SJSA1 (cell line): ENCODE measurements at regions not wholly inside any gene's neighbourhood (a gene's known extent, or its start where the extent isn't known, plus 50 kb on each side); places are given as distances from the start of the nearest gene placed in this dataset.

Source experiments
- DNase-seq, 2 experiments: peaks; one replicate each; pipeline ENCODE4 v3.0.0-alpha.2; 2015 to 2020; ENCODE audit warnings: low spot score in 2 of 2, low read depth in 1 of 2
- H3K27ac ChIP-seq: fragments of 250-450 bp; sonication (Bioruptor Pico); 2 replicates; pipeline ENCODE4 v1.5.1; 2020; ENCODE audit warnings: mild to moderate bottlenecking, moderate library complexity
- H3K27me3 ChIP-seq: fragments of 250-450 bp; sonication (Bioruptor Pico); replicated peaks from 2 replicates; pipeline ENCODE4 v1.5.1; 2020; ENCODE audit warnings: mild to moderate bottlenecking, moderate library complexity
- H3K36me3 ChIP-seq: fragments of 250-450 bp; sonication (Bioruptor Pico); 2 replicates; pipeline ENCODE4 v1.5.1; 2020; ENCODE audit warnings: mild to moderate bottlenecking
- H3K4me1 ChIP-seq: fragments of 250-450 bp; sonication (Bioruptor Pico); replicated peaks from 2 replicates; pipeline ENCODE4 v1.6.1; 2021; ENCODE audit warnings: mild to moderate bottlenecking
- H3K4me3 ChIP-seq: fragments of 250-450 bp; sonication (Bioruptor Pico); 2 replicates; pipeline ENCODE4 v1.5.1; 2020; ENCODE audit warnings: mild to moderate bottlenecking
- H3K9me3 ChIP-seq: fragments of 250-450 bp; sonication (Bioruptor Pico); replicated peaks from 2 replicates; pipeline ENCODE4 v1.5.1; 2020; ENCODE audit warnings: mild to moderate bottlenecking

DNA sequence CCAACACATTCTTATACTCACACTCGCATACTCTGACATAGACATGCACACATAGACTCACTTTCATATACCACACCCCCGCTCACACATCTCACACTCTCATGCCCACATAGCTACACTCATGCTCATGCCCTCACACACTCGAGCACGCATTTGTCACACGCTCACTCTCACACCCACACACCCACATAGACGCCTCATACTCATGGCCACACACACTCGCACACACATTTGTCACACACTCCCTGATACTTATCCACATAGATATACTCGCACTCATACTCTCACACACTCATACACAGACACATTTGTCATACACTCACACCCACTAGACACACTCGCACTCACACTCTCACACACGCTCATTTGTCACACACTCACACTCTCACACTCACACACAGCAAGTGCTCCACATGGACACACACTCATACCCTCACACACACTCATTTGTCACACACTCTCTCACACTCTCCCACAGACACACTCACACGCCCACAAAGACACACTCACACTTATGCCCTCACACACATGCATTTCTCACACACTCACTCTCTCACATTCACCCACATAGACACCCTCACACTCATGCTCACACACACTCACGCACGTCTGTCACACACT is 50.9 kb downstream of the TNP1 start:
- Histone ChIP-seq H3K4me3 (no peak overlapping the region), H3K27me3 (no peaks in the 10 kb centered on the region), H3K27ac (no peak overlapping the region), H3K4me1 (no peaks in the 10 kb centered on the region), H3K9me3 (no peaks in the 10 kb centered on the region), H3K36me3 (no peaks in the 10 kb centered on the region)
- DNase-seq: no peak

DNA sequence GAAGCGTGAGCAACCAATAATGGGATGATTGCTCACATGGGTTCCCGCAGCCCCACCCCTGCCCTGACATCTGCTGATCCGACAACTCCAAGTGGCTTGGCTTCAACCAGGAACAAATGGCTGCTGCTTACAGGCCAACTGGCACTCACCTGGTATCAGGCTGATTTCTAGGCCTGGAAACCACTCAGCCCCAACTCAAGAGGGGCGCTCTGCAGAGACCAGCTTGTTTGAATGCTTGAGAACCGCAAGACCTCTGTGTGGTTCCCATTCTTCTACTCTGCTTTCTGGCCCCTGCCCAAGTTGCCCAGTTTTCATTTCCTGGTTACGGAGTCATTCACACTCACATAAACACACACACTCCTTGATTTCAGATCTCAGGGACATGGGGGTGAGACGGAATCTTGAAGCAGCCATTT is 52.0 kb downstream of the TNP1 start:
- H3K9me3 ChIP-seq: no peaks in the 10 kb centered on the region
- DNase-seq: peak in 1 of 2 experiments; percentile 14
- no peak overlapping the region for H3K4me3 ChIP-seq
- no peaks in the 10 kb centered on the region for H3K36me3 ChIP-seq
- H3K27ac ChIP-seq: no peak overlapping the region
- H3K4me1 ChIP-seq: no peaks in the 10 kb centered on the region
- H3K27me3 ChIP-seq: no peaks in the 10 kb centered on the region

GRCh38 chr2:216804357-216805350 is 55.2 kb downstream of the TNP1 start:
- Histone ChIP-seq H3K4me3 (no peak overlapping the region), H3K4me1 (no peaks in the 10 kb centered on the region), H3K9me3 (no peaks in the 10 kb centered on the region), H3K27ac (no peak overlapping the region), H3K27me3 (no peaks in the 10 kb centered on the region), H3K36me3 (no peaks in the 10 kb centered on the region)
- DNase-seq: no peak

DNA sequence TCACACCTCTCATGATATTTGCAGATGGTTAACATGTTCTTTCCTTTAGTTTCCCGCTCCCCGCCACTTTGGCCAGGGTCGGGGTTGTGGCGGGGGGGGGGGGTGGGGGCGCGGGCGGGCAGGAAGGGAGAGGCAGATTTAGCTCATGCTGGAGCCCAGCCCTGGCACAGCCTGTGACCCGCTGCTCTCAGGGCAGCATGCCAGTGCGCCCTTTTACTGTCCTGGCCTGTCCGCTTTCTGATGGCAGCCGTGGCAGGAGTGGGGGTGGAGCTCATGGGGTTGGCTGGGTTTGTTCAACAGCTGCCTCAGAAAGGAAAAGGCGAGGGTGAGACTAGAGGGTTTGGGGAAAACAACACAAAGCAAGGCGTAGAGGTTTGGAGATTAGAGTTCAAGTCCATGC is 56.1 kb downstream of the TNP1 start:
- Histone ChIP-seq H3K4me3 (no peak overlapping the region), H3K36me3 (no peaks in the 10 kb centered on the region), H3K9me3 (no peaks in the 10 kb centered on the region), H3K27me3 (no peaks in the 10 kb centered on the region), H3K27ac (no peak overlapping the region), H3K4me1 (no peaks in the 10 kb centered on the region)
- no peak for DNase-seq

GRCh38 chr2:216802516-216803215 is 57.2 kb downstream of the TNP1 start:
- Histone ChIP-seq H3K4me3 (no peak overlapping the region), H3K9me3 (no peaks in the 10 kb centered on the region), H3K27ac (no peak overlapping the region), H3K4me1 (no peaks in the 10 kb centered on the region), H3K27me3 (no peaks in the 10 kb centered on the region), H3K36me3 (no peaks in the 10 kb centered on the region)
- no peak for DNase-seq

- no peak overlapping the region for H3K4me3 ChIP-seq
- H3K9me3 ChIP-seq: no peaks in the 10 kb centered on the region
- no peak overlapping the region for H3K27ac ChIP-seq
- no peaks in the 10 kb centered on the region for H3K4me1 ChIP-seq
- DNase-seq: no peak
- H3K36me3 ChIP-seq: no peaks in the 10 kb centered on the region
- H3K27me3 ChIP-seq: no peaks in the 10 kb centered on the region
Measured at GRCh38 chr2:216800836-216801235, 59.0 kb downstream of the TNP1 start.

DNA sequence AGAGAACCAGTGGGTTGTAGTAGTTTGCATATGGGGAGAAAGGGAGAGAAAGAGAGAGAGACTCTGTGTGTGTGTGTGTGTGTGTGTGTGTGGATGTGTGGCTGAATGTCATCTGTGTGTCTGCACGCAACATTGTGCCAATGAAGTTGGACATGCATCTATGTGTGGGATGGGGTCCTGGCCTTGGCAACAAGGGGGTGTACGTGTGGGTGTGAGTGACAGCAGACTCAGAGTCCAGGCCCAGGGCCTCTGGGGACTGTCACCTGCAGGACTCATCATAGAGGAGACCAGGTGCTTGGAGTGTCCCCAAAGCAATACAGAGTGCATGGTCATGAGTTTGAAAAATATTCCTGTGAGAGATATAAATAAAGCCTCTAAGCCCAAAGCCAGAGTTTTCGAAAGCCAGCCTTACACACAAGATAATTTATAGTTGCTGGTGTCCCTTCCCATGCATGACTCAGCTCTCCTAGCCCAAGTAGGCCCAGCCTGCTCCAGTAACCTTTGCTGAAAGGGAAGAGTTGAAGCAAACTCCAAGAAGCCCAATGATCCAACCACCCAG is 59.9 kb downstream of the TNP1 start:
- H3K36me3 ChIP-seq: no peaks in the 10 kb centered on the region
- no peak overlapping the region for H3K27ac ChIP-seq
- no peaks in the 10 kb centered on the region for H3K4me1 ChIP-seq
- no peaks in the 10 kb centered on the region for H3K9me3 ChIP-seq
- no peak for DNase-seq
- H3K27me3 ChIP-seq: no peaks in the 10 kb centered on the region
- no peak overlapping the region for H3K4me3 ChIP-seq

DNA sequence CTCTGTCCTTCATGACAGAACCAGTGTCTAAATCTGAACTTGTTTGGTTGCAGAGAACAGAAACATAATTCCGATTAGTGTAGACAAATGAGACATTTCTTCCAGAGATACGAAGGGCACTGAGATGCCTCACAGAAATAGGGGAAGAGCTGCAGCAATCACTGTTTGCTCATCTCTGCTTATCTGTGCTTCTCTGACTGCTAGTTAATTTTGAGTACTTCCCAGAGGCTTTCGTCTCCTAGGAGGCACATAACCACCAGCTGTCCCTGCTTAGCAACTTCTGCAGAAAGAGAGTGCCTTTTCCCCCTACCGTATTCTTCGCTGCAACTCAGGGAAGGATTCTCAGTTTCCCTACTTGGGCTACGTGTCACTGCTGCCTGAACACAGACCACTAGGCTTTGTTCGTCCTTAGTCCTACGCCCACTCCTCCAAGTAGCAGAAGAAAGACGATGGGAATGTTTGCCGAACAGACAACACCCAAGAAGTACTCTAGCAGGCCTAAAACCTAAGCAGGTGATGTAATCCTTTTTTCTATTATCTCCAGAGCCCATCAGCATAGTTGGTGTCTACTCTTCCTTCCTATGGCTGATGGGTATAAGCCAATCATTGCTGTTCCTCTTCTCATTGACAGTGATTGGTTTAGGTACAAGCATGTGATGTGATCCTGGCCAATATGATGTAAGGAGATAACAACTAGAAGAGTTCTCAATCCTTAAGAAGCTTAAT is 63.6 kb downstream of the TNP1 start:
- Histone ChIP-seq H3K4me3 (no peak overlapping the region), H3K4me1 (no peaks in the 10 kb centered on the region), H3K27ac (no peak overlapping the region), H3K36me3 (no peaks in the 10 kb centered on the region), H3K27me3 (no peaks in the 10 kb centered on the region), H3K9me3 (no peaks in the 10 kb centered on the region)
- DNase-seq: no peak

- H3K27ac ChIP-seq: no peak overlapping the region
- H3K27me3 ChIP-seq: no peaks in the 10 kb centered on the region
- no peaks in the 10 kb centered on the region for H3K36me3 ChIP-seq
- no peaks in the 10 kb centered on the region for H3K4me1 ChIP-seq
- H3K4me3 ChIP-seq: no peak overlapping the region
- no peaks in the 10 kb centered on the region for H3K9me3 ChIP-seq
- no peak for DNase-seq
Measured at GRCh38 chr2:216793386-216793785, 66.5 kb downstream of the TNP1 start.

GRCh38 chr2:216792222-216793021 is 67.4 kb downstream of the TNP1 start:
- no peak for DNase-seq
- Histone ChIP-seq H3K4me3 (no peak overlapping the region), H3K4me1 (no peaks in the 10 kb centered on the region), H3K27me3 (no peaks in the 10 kb centered on the region), H3K9me3 (no peaks in the 10 kb centered on the region), H3K36me3 (no peaks in the 10 kb centered on the region), H3K27ac (no peak overlapping the region)

GRCh38 chr2:216791303-216791702 is 68.6 kb downstream of the TNP1 start:
- H3K27ac ChIP-seq: no peak overlapping the region
- no peaks in the 10 kb centered on the region for H3K27me3 ChIP-seq
- H3K4me1 ChIP-seq: no peaks in the 10 kb centered on the region
- H3K9me3 ChIP-seq: no peaks in the 10 kb centered on the region
- no peak overlapping the region for H3K4me3 ChIP-seq
- no peak for DNase-seq
- H3K36me3 ChIP-seq: no peaks in the 10 kb centered on the region

DNA sequence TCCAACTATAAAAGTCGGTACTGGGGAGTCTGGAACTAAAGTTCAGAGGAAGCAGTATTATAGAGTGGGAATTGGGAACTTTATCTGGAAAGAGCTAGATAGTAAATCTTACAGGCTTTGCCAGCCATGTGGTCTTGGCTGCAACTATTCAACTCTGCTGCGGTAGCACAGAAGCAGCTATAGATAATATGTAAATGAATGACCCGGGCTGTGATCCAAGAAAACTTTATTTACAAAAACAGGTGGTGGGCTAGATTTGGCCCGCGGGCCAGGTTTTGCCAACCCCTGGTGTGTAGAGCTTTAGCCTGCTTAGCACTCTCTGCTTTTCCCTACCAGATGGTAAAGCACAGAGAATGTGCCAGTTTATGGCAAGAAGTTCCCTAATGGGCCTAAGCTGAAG is 70.8 kb downstream of the TNP1 start:
- no peak for DNase-seq
- Histone ChIP-seq H3K9me3 (no peaks in the 10 kb centered on the region), H3K27ac (no peak overlapping the region), H3K4me3 (no peak overlapping the region), H3K4me1 (no peaks in the 10 kb centered on the region), H3K27me3 (no peaks in the 10 kb centered on the region), H3K36me3 (no peaks in the 10 kb centered on the region)
